ENCODE measurements at regions not wholly inside any gene's neighbourhood (a gene's known extent, or its start where the extent isn't known, plus 50 kb on each side); places are given as distances from the start of the nearest gene placed in this dataset.

DNA sequence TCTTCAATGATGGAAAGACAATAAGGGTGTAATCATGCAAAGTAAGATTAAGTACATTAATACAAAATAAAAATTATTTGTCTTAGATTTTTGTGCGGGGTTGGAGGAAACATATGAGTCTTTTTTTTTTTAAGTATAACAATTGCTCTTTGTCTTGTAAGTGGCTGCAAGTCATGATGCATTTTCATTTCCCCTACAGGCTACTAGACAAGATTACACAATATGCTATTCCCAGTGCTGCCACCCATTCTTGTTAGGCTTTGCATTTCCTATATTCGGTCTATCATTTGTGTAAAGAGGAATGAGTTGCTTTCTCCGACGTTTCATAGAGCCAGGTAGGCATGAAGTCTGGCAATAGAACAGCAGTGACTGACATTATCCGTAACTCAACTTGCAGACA lies 294.2 kb upstream of the CYLC2 start:
- Histone ChIP-seq H3K4me1 (no peaks in the 10 kb centered on the region), H3F3A (ENCODE audit: low read depth) (no peaks in the 10 kb centered on the region), H3K27ac (no peak overlapping the region), H2AFZ (replicated peaks) (no peak overlapping the region), H3K79me2 (ENCODE audit: low read depth) (no peaks in the 10 kb centered on the region), H3K27me3 (no peaks in the 10 kb centered on the region), H3K9me3 (ENCODE audit: low read depth) (peaks cover 8% of the 10 kb centered on the region), H3K36me3 (no peaks in the 10 kb centered on the region), H3K4me3 (no peak overlapping the region), H4K20me1 (ENCODE audit: low read depth) (no peaks in the 10 kb centered on the region), H3K4me2 (no peak overlapping the region), H3K9ac (no peak overlapping the region)
- no peak for DNase-seq (ENCODE audit: low spot score)
- TF ChIP-seq EZH2 (IDR thresholded peaks at IDR 0.05) (no peak), CTCF (IDR thresholded peaks at IDR 0.05) (no peak), EZH2phosphoT487 (IDR thresholded peaks at IDR 0.05) (no peak)
- Mint-ChIP-seq H3K4me3 (no peak overlapping the region), H3K36me3 (no peaks in the 10 kb centered on the region), H3K27ac (no peak overlapping the region), H3K9me3 (no peaks in the 10 kb centered on the region), H3K4me1 (no peaks in the 10 kb centered on the region), H3K27me3 (ENCODE audit: insufficient read depth, low read depth) (no peaks in the 10 kb centered on the region)

DNA sequence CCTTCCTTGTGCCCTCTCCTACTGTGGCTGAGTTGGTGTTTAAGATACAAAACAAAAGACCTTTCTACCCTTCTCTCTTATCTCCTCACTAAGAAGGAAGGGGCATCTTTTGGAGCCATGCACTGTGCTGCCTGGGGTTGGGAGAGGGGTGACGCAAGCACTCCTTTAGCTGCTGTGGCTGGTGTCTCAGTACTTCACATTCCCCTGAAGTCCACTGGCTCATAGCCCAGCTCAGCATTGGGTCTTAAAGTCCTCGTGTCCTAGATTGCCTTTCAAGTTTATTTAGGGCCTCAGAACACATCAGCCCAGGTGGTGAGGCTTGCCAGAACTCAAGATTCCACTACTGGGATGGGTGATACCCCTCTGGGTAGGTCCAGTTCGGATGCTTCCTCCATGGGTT lies 325.9 kb upstream of the CYLC2 start:
- H3K36me3 Mint-ChIP-seq = no peaks in the 10 kb centered on the region
- TF ChIP-seq CTCF (IDR thresholded peaks at IDR 0.05) = no peak
- TF ChIP-seq EZH2phosphoT487 (IDR thresholded peaks at IDR 0.05) = no peak
- TF ChIP-seq EZH2 (IDR thresholded peaks at IDR 0.05) = no peak

GRCh38 chr9:102652471-102652870 lies 342.7 kb upstream of the CYLC2 start:
- Histone ChIP-seq H3K27me3 (no peaks in the 10 kb centered on the region), H3K36me3 (no peaks in the 10 kb centered on the region), H3K4me3 (no peak overlapping the region), H3K9me3 (ENCODE audit: low read depth) (no peaks in the 10 kb centered on the region), H3K4me2 (no peak overlapping the region), H3K27ac (no peak overlapping the region), H3K79me2 (ENCODE audit: low read depth) (no peaks in the 10 kb centered on the region), H2AFZ (replicated peaks) (no peak overlapping the region), H4K20me1 (ENCODE audit: low read depth) (no peaks in the 10 kb centered on the region), H3F3A (ENCODE audit: low read depth) (no peaks in the 10 kb centered on the region), H3K9ac (no peak overlapping the region), H3K4me1 (no peaks in the 10 kb centered on the region)
- H3K4me3 Mint-ChIP-seq = no peak overlapping the region
- TF ChIP-seq EZH2phosphoT487 (IDR thresholded peaks at IDR 0.05) (no peak), CTCF (IDR thresholded peaks at IDR 0.05) (no peak), EZH2 (IDR thresholded peaks at IDR 0.05) (no peak)
- H3K27me3 Mint-ChIP-seq (ENCODE audit: insufficient read depth, low read depth) = no peaks in the 10 kb centered on the region
- no peaks in the 10 kb centered on the region for H3K9me3 Mint-ChIP-seq
- H3K27ac Mint-ChIP-seq = no peak overlapping the region
- H3K36me3 Mint-ChIP-seq = no peaks in the 10 kb centered on the region
- H3K4me1 Mint-ChIP-seq = no peaks in the 10 kb centered on the region
- DNase-seq (ENCODE audit: low spot score) = no peak

More for the DNA sequence above, 325.9 kb upstream of the CYLC2 start:
- Mint-ChIP-seq H3K4me3 (no peak overlapping the region), H3K27ac (no peak overlapping the region), H3K9me3 (no peaks in the 10 kb centered on the region), H3K4me1 (no peaks in the 10 kb centered on the region), H3K27me3 (ENCODE audit: insufficient read depth, low read depth) (no peaks in the 10 kb centered on the region)
- no peaks in the 10 kb centered on the region for H3K79me2 ChIP-seq (ENCODE audit: low read depth)
- H3K9me3 ChIP-seq (ENCODE audit: low read depth) = no peaks in the 10 kb centered on the region
- H3K4me3 ChIP-seq = no peak overlapping the region
- no peak overlapping the region for H3K27ac ChIP-seq
- H3K36me3 ChIP-seq = no peaks in the 10 kb centered on the region
- H4K20me1 ChIP-seq (ENCODE audit: low read depth) = no peaks in the 10 kb centered on the region
- no peak for DNase-seq (ENCODE audit: low spot score)
- no peaks in the 10 kb centered on the region for H3K27me3 ChIP-seq
- H3K4me1 ChIP-seq = no peaks in the 10 kb centered on the region
- no peak overlapping the region for H3K4me2 ChIP-seq
- H2AFZ ChIP-seq (replicated peaks) = no peak overlapping the region
- no peaks in the 10 kb centered on the region for H3F3A ChIP-seq (ENCODE audit: low read depth)
- H3K9ac ChIP-seq = no peak overlapping the region

GRCh38 chr9:102650896-102651295 lies 344.2 kb upstream of the CYLC2 start:
- Mint-ChIP-seq H3K36me3 (no peaks in the 10 kb centered on the region), H3K27me3 (ENCODE audit: insufficient read depth, low read depth) (no peaks in the 10 kb centered on the region), H3K4me1 (no peaks in the 10 kb centered on the region), H3K9me3 (no peaks in the 10 kb centered on the region), H3K27ac (no peak overlapping the region), H3K4me3 (no peak overlapping the region)
- Histone ChIP-seq H3K27ac (no peak overlapping the region), H3K27me3 (no peaks in the 10 kb centered on the region), H3K4me3 (no peak overlapping the region), H3K79me2 (ENCODE audit: low read depth) (no peaks in the 10 kb centered on the region), H3K4me1 (no peaks in the 10 kb centered on the region), H3F3A (ENCODE audit: low read depth) (no peaks in the 10 kb centered on the region), H3K4me2 (no peak overlapping the region), H3K9ac (no peak overlapping the region), H3K36me3 (no peaks in the 10 kb centered on the region), H4K20me1 (ENCODE audit: low read depth) (no peaks in the 10 kb centered on the region), H2AFZ (replicated peaks) (no peak overlapping the region), H3K9me3 (ENCODE audit: low read depth) (no peaks in the 10 kb centered on the region)
- TF ChIP-seq CTCF (IDR thresholded peaks at IDR 0.05) (no peak), EZH2phosphoT487 (IDR thresholded peaks at IDR 0.05) (no peak), EZH2 (IDR thresholded peaks at IDR 0.05) (no peak)
- DNase-seq (ENCODE audit: low spot score) = no peak

All from neural progenitor cell (in vitro differentiated cells).